Testis (tissue), 2 donors: ENCODE measurements at regions not wholly inside any gene's neighbourhood (a gene's known extent, or its start where the extent isn't known, plus 50 kb on each side); places are given as distances from the start of the nearest gene placed in this dataset.

Experiments
- DNase-seq: peaks from one replicate; pipeline ENCODE4 v3.0.0-alpha.2; 2019
- H3K27ac ChIP-seq, 2 donors: fragments of 200-600 bp; sonication (generic); one replicate each; pipeline ENCODE4 v1.5.1; 2019
- H3K27me3 ChIP-seq: fragments of 200-600 bp; sonication (generic); one replicate; pipeline ENCODE4 v1.5.1; 2019
- H3K36me3 ChIP-seq: fragments of 200-600 bp; sonication (generic); one replicate; pipeline ENCODE4 v1.5.1; 2017; ENCODE audit warnings: low read depth; ENCODE audit errors: missing control alignments
- H3K4me1 ChIP-seq: fragments of 200-600 bp; sonication (generic); one replicate; pipeline ENCODE4 v1.5.1; 2019
- H3K4me3 ChIP-seq, 2 donors: fragments of 200-600 bp; sonication (generic); one replicate each; pipeline ENCODE4 v1.5.1; 2017 to 2019
- H3K9me3 ChIP-seq: fragments of 200-600 bp; sonication (generic); one replicate; pipeline ENCODE4 v1.5.1; 2017
- POLR2A ChIP-seq: fragments of 450-650 bp; IDR thresholded peaks from one replicate; pipeline ENCODE4 v1.6.1; 2017; ENCODE audit warnings: antibody characterized with exemption, mild to moderate bottlenecking, moderate library complexity
- WGBS, 2 donors: methylation state at CpG; one replicate each; pipeline ENCODE4 v1.1.5; 2018; 5-methylcytosine and 5-hydroxymethylcytosine counted together
- intact Hi-C: fragments of 100-400 bp; cut with DNase I; formaldehyde crosslinking; loops from one replicate; pipeline ENCODE4 v1.15.1; 2023; ENCODE audit warnings: low total_unique reads
- TF ChIP-seq, protein P1 (sequence below), 3 experiments: fragments of 450-650 bp in 2 of 3; fragments of 200-600 bp in 1 of 3; sonication (generic) in 1 of 3; IDR thresholded peaks; one replicate each; pipeline ENCODE4 v1.5.1; 2016 to 2019; ENCODE audit warnings: antibody characterized with exemption in 3 of 3, mild to moderate bottlenecking in 2 of 3, moderate library complexity in 1 of 3

DNA sequence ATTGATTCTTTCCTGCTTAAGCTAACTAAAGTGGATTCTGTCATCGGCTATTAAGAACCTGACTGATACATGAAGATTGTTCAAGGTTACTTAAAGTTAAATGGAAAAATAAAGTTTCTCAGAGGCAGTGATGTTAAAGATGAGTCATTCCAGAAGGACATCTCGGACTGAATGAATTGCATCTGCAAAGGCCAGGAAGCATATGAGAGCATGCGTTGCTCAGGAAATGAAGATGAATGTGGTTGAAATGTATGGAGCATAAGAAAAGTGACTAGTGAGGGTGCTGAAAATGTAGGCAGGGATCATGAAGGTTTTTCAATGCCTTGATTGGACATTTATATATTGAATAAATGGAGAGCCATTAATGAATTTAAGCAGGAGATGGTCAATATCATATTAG lies 133.9 kb upstream of the GHITM start:
- Histone ChIP-seq H3K36me3 (no peaks in the 10 kb centered on the region), H3K27me3 (no peaks in the 10 kb centered on the region), H3K4me3 (no peak overlapping the region), H3K4me1 (no peaks in the 10 kb centered on the region), H3K27ac (no peak overlapping the region), H3K9me3 (no peaks in the 10 kb centered on the region)
- TF ChIP-seq, protein P1, sequence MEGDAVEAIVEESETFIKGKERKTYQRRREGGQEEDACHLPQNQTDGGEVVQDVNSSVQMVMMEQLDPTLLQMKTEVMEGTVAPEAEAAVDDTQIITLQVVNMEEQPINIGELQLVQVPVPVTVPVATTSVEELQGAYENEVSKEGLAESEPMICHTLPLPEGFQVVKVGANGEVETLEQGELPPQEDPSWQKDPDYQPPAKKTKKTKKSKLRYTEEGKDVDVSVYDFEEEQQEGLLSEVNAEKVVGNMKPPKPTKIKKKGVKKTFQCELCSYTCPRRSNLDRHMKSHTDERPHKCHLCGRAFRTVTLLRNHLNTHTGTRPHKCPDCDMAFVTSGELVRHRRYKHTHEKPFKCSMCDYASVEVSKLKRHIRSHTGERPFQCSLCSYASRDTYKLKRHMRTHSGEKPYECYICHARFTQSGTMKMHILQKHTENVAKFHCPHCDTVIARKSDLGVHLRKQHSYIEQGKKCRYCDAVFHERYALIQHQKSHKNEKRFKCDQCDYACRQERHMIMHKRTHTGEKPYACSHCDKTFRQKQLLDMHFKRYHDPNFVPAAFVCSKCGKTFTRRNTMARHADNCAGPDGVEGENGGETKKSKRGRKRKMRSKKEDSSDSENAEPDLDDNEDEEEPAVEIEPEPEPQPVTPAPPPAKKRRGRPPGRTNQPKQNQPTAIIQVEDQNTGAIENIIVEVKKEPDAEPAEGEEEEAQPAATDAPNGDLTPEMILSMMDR (IDR thresholded peaks at IDR 0.05) = no peak
- TF ChIP-seq POLR2A = no peak
- intact Hi-C loops = no loop called here
- DNase-seq = no peak
- WGBS, 2 donors = 77 to 81% methylated on average over 3 of the region's 3 CpGs

DNA sequence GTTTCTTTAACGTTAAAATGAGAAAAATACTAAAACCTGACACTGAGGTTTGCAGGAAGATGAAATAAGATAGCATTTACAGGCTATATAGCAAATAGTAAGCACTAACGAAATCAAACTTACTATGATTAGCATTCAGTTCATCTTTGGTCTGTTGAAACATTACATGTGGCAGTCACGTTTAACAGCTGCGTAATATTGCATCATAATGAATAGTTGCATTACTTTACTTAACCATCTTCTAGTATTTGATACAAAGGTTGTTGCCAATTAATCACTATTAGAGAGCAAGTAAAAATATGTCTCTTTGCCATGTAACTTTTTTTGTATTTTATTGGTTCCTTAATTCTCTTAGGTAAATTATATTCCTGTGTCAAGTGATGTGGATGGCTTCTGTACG lies 131.8 kb upstream of the GHITM start:
- WGBS, 2 donors = 93% methylated on average over 5 of the region's 5 CpGs
- no peaks in the 10 kb centered on the region for H3K9me3 ChIP-seq

DNA sequence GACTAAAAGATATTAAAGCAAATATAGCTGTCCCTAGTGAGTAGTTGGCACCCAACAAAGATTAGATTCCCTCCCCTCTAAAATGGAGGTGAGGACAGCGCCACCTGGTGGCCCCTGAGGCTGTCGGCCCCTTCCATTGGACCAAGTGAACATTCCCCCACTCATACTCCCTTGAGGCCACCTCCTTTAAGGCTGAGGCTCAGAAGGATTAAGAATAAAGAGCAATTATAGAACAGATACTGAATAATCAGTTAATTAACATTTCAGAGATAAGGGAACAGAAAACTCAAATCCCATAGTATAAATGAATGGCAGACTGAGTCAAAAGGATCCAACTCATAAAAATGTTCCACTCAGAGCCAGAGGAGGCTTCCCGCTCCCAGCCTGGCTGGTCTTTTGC lies 130.4 kb upstream of the GHITM start:
- Histone ChIP-seq H3K27ac (no peak overlapping the region), H3K4me3 (no peak overlapping the region), H3K27me3 (no peaks in the 10 kb centered on the region), H3K4me1 (no peaks in the 10 kb centered on the region), H3K36me3 (no peaks in the 10 kb centered on the region), H3K9me3 (no peaks in the 10 kb centered on the region)
- TF ChIP-seq POLR2A = no peak
- TF ChIP-seq, protein P1 (IDR thresholded peaks at IDR 0.05) = peak in 2 of 3 experiments; percentile 37 to 73
- DNase-seq = peak; percentile 55
- 51 to 72% methylated on average over 3 of the region's 3 CpGs for WGBS, 2 donors
- intact Hi-C loops = no loop called here

More for the DNA sequence above, 131.8 kb upstream of the GHITM start:
- H3K4me3 ChIP-seq = no peak overlapping the region
- no peaks in the 10 kb centered on the region for H3K4me1 ChIP-seq
- DNase-seq = no peak
- H3K27me3 ChIP-seq = no peaks in the 10 kb centered on the region
- no peaks in the 10 kb centered on the region for H3K36me3 ChIP-seq
- TF ChIP-seq, protein P1 (IDR thresholded peaks at IDR 0.05) = no peak
- no peak for TF ChIP-seq POLR2A
- intact Hi-C loops = no loop called here
- no peak overlapping the region for H3K27ac ChIP-seq

GRCh38 chr10:84012431-84012830 lies 126.9 kb upstream of the GHITM start:
- WGBS, 2 donors = 63 to 85% methylated on average over 2 of the region's 2 CpGs
- H3K9me3 ChIP-seq = no peaks in the 10 kb centered on the region
- H3K4me1 ChIP-seq = no peaks in the 10 kb centered on the region
- H3K4me3 ChIP-seq = no peak overlapping the region
- no peak overlapping the region for H3K27ac ChIP-seq
- no peak for DNase-seq
- TF ChIP-seq, protein P1 (IDR thresholded peaks at IDR 0.05) = no peak
- TF ChIP-seq POLR2A = no peak
- intact Hi-C loops = no loop called here
- H3K27me3 ChIP-seq = no peaks in the 10 kb centered on the region
- H3K36me3 ChIP-seq = no peaks in the 10 kb centered on the region

GRCh38 chr10:84012831-84013458 lies 126.4 kb upstream of the GHITM start:
- Histone ChIP-seq H3K27me3 (no peaks in the 10 kb centered on the region), H3K27ac (no peak overlapping the region), H3K9me3 (no peaks in the 10 kb centered on the region), H3K36me3 (no peaks in the 10 kb centered on the region), H3K4me1 (no peaks in the 10 kb centered on the region), H3K4me3 (no peak overlapping the region)
- intact Hi-C loops = no loop called here
- TF ChIP-seq, protein P1 (IDR thresholded peaks at IDR 0.05) = no peak
- no peak for TF ChIP-seq POLR2A
- 81 to 90% methylated on average over 2 of the region's 2 CpGs for whole genome bisulfite sequencing, 2 donors
- DNase-seq = no peak
